Endothelial cell of umbilical vein (primary cell): ENCODE measurements at regions not wholly inside any gene's neighbourhood (a gene's known extent, or its start where the extent isn't known, plus 50 kb on each side); places are given as distances from the start of the nearest gene placed in this dataset.

Experiments used
- BruUV-seq: library from RNA; stranded (reverse); fragments of 400-500 nt; replicated peaks from 2 replicates; lab custom pipeline; 2021; lab: Mats Ljungman, UMichigan
- CTCF ChIA-PET: fragments of 300-600, 350-600 bp; sonication (Branson Sonifier 250); formaldehyde crosslinking; loops from one replicate; lab custom pipeline; 2021; ENCODE audit warnings: antibody characterized with exemption, inconsistent platforms; lab: Charles Lee
- POLR2A ChIA-PET: fragments of 300-600, 350-600 bp; sonication (Branson Sonifier 250); formaldehyde crosslinking; loops from one replicate; lab custom pipeline; 2021; ENCODE audit warnings: antibody characterized with exemption, inconsistent platforms; lab: Charles Lee
- DNase-seq: peaks from one replicate; pipeline ENCODE4 v3.0.0-alpha.2; 2011; ENCODE audit warnings: low read depth, low spot score
- FAIRE-seq: peaks from 2 replicates; lab custom pipeline; 2011; peaks lifted over from hg19 to GRCh38; lab: Jason Lieb, UNC
- H2AFZ ChIP-seq: 2 replicates; pipeline ENCODE4 v1.6.0; 2012; ENCODE audit warnings: low read depth, low read length, control low read depth, inconsistent platforms
- H3K27ac ChIP-seq: 2 replicates; pipeline ENCODE4 v1.5.1; 2011; ENCODE audit warnings: low read depth, mild to moderate bottlenecking, control low read depth, low read length, moderate library complexity; ENCODE audit not compliant: insufficient read depth
- H3K27me3 ChIP-seq, 2 experiments: 2 replicates each; pipeline versions ENCODE4 v1.6.0 to v1.6.1; 2011; ENCODE audit warnings: low read length in 2 of 2, mixed read lengths in 1 of 2; ENCODE audit not compliant: control insufficient read depth in 2 of 2, insufficient read depth in 2 of 2
- H3K36me3 ChIP-seq, 2 experiments: 2 replicates in 1 of 2; 3 replicates in 1 of 2; pipeline ENCODE4 v1.5.1; 2011; ENCODE audit warnings: low read length in 2 of 2, mild to moderate bottlenecking in 1 of 2, moderate library complexity in 1 of 2; ENCODE audit not compliant: control insufficient read depth in 2 of 2, insufficient read depth in 2 of 2; ENCODE audit errors: extremely low read depth in 1 of 2
- H3K4me1 ChIP-seq: 3 replicates; pipeline ENCODE4 v1.5.1; 2011; ENCODE audit warnings: mild to moderate bottlenecking, low read length; ENCODE audit not compliant: control insufficient read depth, insufficient read depth; ENCODE audit errors: extremely low read depth
- H3K4me2 ChIP-seq: 2 replicates; pipeline ENCODE4 v1.6.1; 2011; ENCODE audit warnings: low read length, control low read depth, mixed read lengths; ENCODE audit not compliant: insufficient read depth
- H3K4me3 ChIP-seq, 3 experiments: fragments of 200-600 bp in 1 of 3; sonication (generic), shearing (Covaris generic) in 1 of 3; replicated peaks in 1 of 3; 2 replicates each; pipeline ENCODE4 v1.5.1; 2011 to 2016; ENCODE audit warnings: control low read depth in 3 of 3, low read length in 3 of 3, mild to moderate bottlenecking in 2 of 3, inconsistent platforms in 1 of 3, low read depth in 1 of 3, moderate library complexity in 1 of 3; ENCODE audit not compliant: insufficient read depth in 1 of 3
- H3K79me2 ChIP-seq: 2 replicates; pipeline ENCODE4 v1.6.0; 2012; ENCODE audit warnings: low read length, inconsistent platforms; ENCODE audit not compliant: control insufficient read depth, insufficient read depth
- H3K9ac ChIP-seq: replicated peaks from 2 replicates; pipeline ENCODE3; 2011; ENCODE audit warnings: low read length, control low read depth; ENCODE audit not compliant: insufficient read depth; ENCODE audit errors: extremely low read depth
- H3K9me1 ChIP-seq: replicated peaks from 3 replicates; pipeline ENCODE4 v1.6.0; 2011; ENCODE audit warnings: mild to moderate bottlenecking, low read length; ENCODE audit not compliant: control insufficient read depth, insufficient read depth; ENCODE audit errors: extremely low read depth
- H3K9me3 ChIP-seq: replicated peaks from 2 replicates; pipeline ENCODE4 v1.5.1; 2012; ENCODE audit warnings: low read length, inconsistent platforms; ENCODE audit not compliant: control insufficient read depth, insufficient read depth
- H4K20me1 ChIP-seq: replicated peaks from 2 replicates; pipeline ENCODE3; 2011; ENCODE audit warnings: mild to moderate bottlenecking, low read length; ENCODE audit not compliant: control insufficient read depth, insufficient read depth; ENCODE audit errors: extremely low read depth
- CTCF ChIP-seq, 2 donors: IDR thresholded peaks; 1 replicate in 1 of 2; 2 replicates in 1 of 2; pipeline ENCODE4 v1.5.1; 2011; ENCODE audit warnings: low read length in 2 of 2, mild to moderate bottlenecking in 2 of 2, moderate library complexity in 2 of 2, control low read depth in 1 of 2, inconsistent platforms in 1 of 2, low read depth in 1 of 2; ENCODE audit not compliant: insufficient read depth in 1 of 2; ENCODE audit errors: extremely low read depth in 1 of 2
- EZH2 ChIP-seq: IDR thresholded peaks from 2 replicates; pipeline ENCODE4 v1.6.1; 2012; ENCODE audit warnings: borderline replicate concordance, low read depth, mild to moderate bottlenecking, moderate library complexity, low read length, inconsistent platforms; ENCODE audit not compliant: severe bottlenecking
- FOS ChIP-seq: IDR thresholded peaks from 2 replicates; pipeline ENCODE4 v1.6.1; 2011; ENCODE audit warnings: mild to moderate bottlenecking, low read length, moderate library complexity, borderline replicate concordance; ENCODE audit not compliant: insufficient read depth
- GATA2 ChIP-seq: IDR thresholded peaks from 2 replicates; pipeline ENCODE4 v1.7.0; 2011; ENCODE audit warnings: low read depth, mild to moderate bottlenecking, moderate library complexity, mixed read lengths, low read length; ENCODE audit not compliant: insufficient read length, insufficient read depth
- JUN ChIP-seq: IDR thresholded peaks from 2 replicates; pipeline ENCODE4 v1.6.1; 2011; ENCODE audit warnings: borderline replicate concordance, low read depth; ENCODE audit not compliant: insufficient read length, insufficient read depth
- MAX ChIP-seq: IDR thresholded peaks from 2 replicates; pipeline ENCODE4 v1.6.1; 2011; ENCODE audit not compliant: insufficient read depth, insufficient read length
- MYC ChIP-seq: IDR thresholded peaks from one replicate; pipeline ENCODE4 v1.6.1; 2011; ENCODE audit warnings: mild to moderate bottlenecking, low read depth, low read length
- POLR2A ChIP-seq: IDR thresholded peaks from 2 replicates; pipeline ENCODE4 v1.6.1; 2012; ENCODE audit warnings: low read depth, mild to moderate bottlenecking, control low read depth, low read length
- POLR2AphosphoS5 ChIP-seq: IDR thresholded peaks from 2 replicates; pipeline ENCODE4 v1.6.1; 2012; ENCODE audit warnings: low read depth, mild to moderate bottlenecking, control low read depth, low read length, moderate library complexity; ENCODE audit not compliant: insufficient read depth
- dilution Hi-C: fragments of 300-500 bp; cut with MboI; formaldehyde crosslinking; loops from one replicate; pipeline ENCODE4 v1.15.0; 2019; ENCODE audit warnings: low sequenced_read_pairs; ENCODE audit not compliant: extremely low pct_ligation_motif_present
- intact Hi-C: fragments of 100-400 bp; cut with micrococcal nuclease; formaldehyde crosslinking; loops from one replicate; pipeline ENCODE4 v1.10.0; 2022

DNA sequence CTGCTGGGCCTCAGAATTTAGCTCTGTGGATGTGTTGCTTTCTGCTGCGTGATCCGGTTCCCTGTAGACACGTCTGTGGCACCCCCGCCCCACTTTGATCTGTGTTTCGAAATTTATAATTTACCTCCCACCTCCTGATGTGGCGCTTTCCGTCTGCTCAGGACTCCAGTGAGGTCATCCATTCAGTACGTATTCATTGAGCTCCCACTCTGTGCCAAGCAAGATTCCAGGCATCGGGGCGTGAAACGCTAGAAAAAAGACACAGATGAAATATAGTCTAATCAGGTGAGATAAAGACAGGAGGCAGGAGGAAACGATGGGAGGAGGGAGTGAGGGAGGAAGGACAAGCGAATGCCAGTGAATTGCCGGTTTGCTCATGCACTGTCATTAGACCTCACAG lies 431.9 kb upstream of the SULF2 start:
- intact Hi-C loops: no loop called here
- Histone ChIP-seq H3K36me3 (no peaks in the 10 kb centered on the region), H3K4me3 (no peak overlapping the region), H3K4me2 (no peak overlapping the region), H3K9ac (no peak overlapping the region), H2AFZ (no peak overlapping the region), H3K9me3 (no peaks in the 10 kb centered on the region), H4K20me1 (no peaks in the 10 kb centered on the region), H3K27ac (no peak overlapping the region), H3K79me2 (no peaks in the 10 kb centered on the region), H3K9me1 (no peaks in the 10 kb centered on the region), H3K4me1 (no peaks in the 10 kb centered on the region), H3K27me3 (no peaks in the 10 kb centered on the region)
- ChIA-PET POLR2A (interaction anchor here (0.7 kb wide), 1 partner anchor 186 kb away, joined by 5 read pairs; no protein-coding TSS in a partner anchor), CTCF (no interaction called here)
- dilution Hi-C loops: no loop called here
- no peak for FAIRE-seq
- no TSS peak for BruUV-seq
- TF ChIP-seq MYC (no peak), POLR2A (no peak), EZH2 (no peak), CTCF (IDR thresholded peaks at IDR 0.05; ENCODE audit: extremely low read depth in 1 of 2, insufficient read depth in 1 of 2, low read depth in 1 of 2, low read length in 2 of 2) (no peak), JUN (no peak), MAX (no peak)
- no peak for DNase-seq

DNA sequence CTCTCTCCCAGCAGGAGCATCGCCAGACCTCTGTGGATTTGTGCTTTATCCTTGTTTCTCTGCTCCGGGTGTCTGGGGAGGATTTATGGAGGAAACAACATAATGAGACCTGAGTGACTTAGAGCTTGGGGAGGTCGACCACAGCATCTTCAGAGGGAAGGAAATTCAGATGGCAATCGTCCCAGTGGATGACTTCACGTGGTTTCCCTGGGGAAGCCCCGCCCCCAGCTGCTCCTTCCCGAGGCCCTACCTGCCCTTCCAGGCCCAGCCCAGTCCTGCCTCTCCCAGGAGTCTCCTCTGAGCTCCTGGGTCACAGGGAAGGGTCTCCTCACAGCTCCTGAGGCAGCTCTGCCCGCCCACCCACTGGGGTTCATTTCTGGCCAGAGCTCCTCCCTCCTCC lies 430.3 kb upstream of the SULF2 start:
- Histone ChIP-seq H3K27ac (no peak overlapping the region), H2AFZ (no peak overlapping the region), H3K9ac (no peak overlapping the region), H3K27me3 (no peaks in the 10 kb centered on the region), H3K4me3 (no peak overlapping the region), H3K4me2 (no peak overlapping the region), H3K79me2 (no peaks in the 10 kb centered on the region), H4K20me1 (no peaks in the 10 kb centered on the region), H3K9me3 (no peaks in the 10 kb centered on the region), H3K9me1 (no peaks in the 10 kb centered on the region), H3K36me3 (no peaks in the 10 kb centered on the region), H3K4me1 (no peaks in the 10 kb centered on the region)
- ChIA-PET CTCF (no interaction called here), POLR2A (no interaction called here)
- TF ChIP-seq EZH2 (no peak), JUN (no peak), CTCF (IDR thresholded peaks at IDR 0.05; ENCODE audit: extremely low read depth in 1 of 2, insufficient read depth in 1 of 2, low read depth in 1 of 2, low read length in 2 of 2) (no peak), POLR2A (no peak), FOS (no peak), GATA2 (no peak), MYC (no peak), POLR2AphosphoS5 (no peak), MAX (no peak)
- BruUV-seq: no TSS peak
- dilution Hi-C loops: no loop called here
- intact Hi-C loops: no loop called here
- FAIRE-seq (no peak), DNase-seq (no peak)
